Thymus (tissue), 11 donors: ENCODE measurements at regions not wholly inside any gene's neighbourhood (a gene's known extent, or its start where the extent isn't known, plus 50 kb on each side); places are given as distances from the start of the nearest gene placed in this dataset.
"Not testable (repeated sequence)": the region's sequence is repeated elsewhere in the genome, so short reads cannot be mapped to it uniquely, and the experiment has no call there.

Experiments
- DNase-seq, 9 donors: peaks; one replicate each; pipeline ENCODE4 v3.0.0-alpha.2; 2013; ENCODE audit warnings: low spot score in 9 of 9, low read depth in 6 of 9, missing footprints in 1 of 9
- H3K27ac ChIP-seq, 2 donors: one replicate each; pipeline ENCODE4 v1.5.1; 2013; ENCODE audit warnings: control low read depth in 1 of 2, low read depth in 1 of 2, low read length in 1 of 2, mild to moderate bottlenecking in 1 of 2, moderate library complexity in 1 of 2
- H3K27me3 ChIP-seq, 2 donors: one replicate each; pipeline ENCODE4 v1.5.1; 2013; ENCODE audit warnings: low read length in 1 of 2; ENCODE audit not compliant: control insufficient read depth in 2 of 2, insufficient read depth in 1 of 2
- H3K36me3 ChIP-seq, 2 donors: one replicate each; pipeline ENCODE4 v1.5.1; 2013; ENCODE audit warnings: low read length in 1 of 2, mild to moderate bottlenecking in 1 of 2, moderate library complexity in 1 of 2; ENCODE audit not compliant: control insufficient read depth in 2 of 2, insufficient read depth in 2 of 2
- H3K4me1 ChIP-seq, 2 donors: one replicate each; pipeline ENCODE4 v1.5.1; 2013; ENCODE audit warnings: low read length in 2 of 2; ENCODE audit not compliant: control insufficient read depth in 2 of 2, insufficient read depth in 2 of 2
- H3K4me3 ChIP-seq, 2 donors: one replicate each; pipeline ENCODE4 v1.5.1; 2013; ENCODE audit warnings: low read length in 2 of 2, control low read depth in 1 of 2, mild to moderate bottlenecking in 1 of 2
- H3K9me3 ChIP-seq, 2 donors: one replicate each; pipeline ENCODE4 v1.5.1; 2013; ENCODE audit warnings: low read length in 1 of 2, mild to moderate bottlenecking in 1 of 2; ENCODE audit not compliant: control insufficient read depth in 2 of 2, insufficient read depth in 1 of 2
- WGBS: extraction: QIAGEN DNeasy Blood & Tissue Kit; methylation state at CpG from one replicate; pipeline ENCODE4 v1.1.7; 2013; 5-methylcytosine and 5-hydroxymethylcytosine counted together
- donor health status: healthy.

DNA sequence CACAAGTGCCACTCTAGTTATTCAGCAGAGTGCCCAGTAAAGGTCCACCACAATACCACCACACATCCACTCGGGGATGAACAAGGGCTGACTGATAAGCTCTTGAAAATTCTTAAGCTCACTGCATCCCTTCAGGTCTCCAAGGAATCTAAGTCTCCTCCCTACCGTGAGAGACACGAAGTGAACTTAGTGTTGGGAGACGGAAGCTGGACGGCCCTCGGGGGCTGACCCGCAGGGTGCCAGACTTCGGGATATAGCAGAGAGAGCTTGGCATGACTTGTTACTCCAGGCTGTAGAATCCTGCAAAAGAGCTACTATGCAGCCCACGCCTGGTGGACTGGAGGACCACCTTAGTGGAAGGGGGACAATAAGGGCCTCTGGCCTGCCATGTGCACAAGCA is 75.1 kb downstream of the LYZL1 start:
- H3K27ac ChIP-seq, H3K4me1 ChIP-seq, H3K9me3 ChIP-seq, DNase-seq, H3K4me3 ChIP-seq, H3K36me3 ChIP-seq, H3K27me3 ChIP-seq: not testable (repeated sequence)
- 86% methylated on average over 9 of the region's 9 CpGs for WGBS

- not testable (repeated sequence) for DNase-seq, H3K9me3 ChIP-seq, H3K4me1 ChIP-seq, H3K4me3 ChIP-seq, H3K27ac ChIP-seq, H3K36me3 ChIP-seq, H3K27me3 ChIP-seq
- 94% methylated on average over 27 of the region's 27 CpGs for WGBS
Observed at GRCh38 chr10:29366206-29366605, 77.3 kb downstream of the LYZL1 start.

- H3K4me1 ChIP-seq = no peaks in the 10 kb centered on the region
- WGBS = 90% methylated on average over 5 of the region's 5 CpGs
Observed at GRCh38 chr10:29369419-29369818, 80.5 kb downstream of the LYZL1 start.

DNA sequence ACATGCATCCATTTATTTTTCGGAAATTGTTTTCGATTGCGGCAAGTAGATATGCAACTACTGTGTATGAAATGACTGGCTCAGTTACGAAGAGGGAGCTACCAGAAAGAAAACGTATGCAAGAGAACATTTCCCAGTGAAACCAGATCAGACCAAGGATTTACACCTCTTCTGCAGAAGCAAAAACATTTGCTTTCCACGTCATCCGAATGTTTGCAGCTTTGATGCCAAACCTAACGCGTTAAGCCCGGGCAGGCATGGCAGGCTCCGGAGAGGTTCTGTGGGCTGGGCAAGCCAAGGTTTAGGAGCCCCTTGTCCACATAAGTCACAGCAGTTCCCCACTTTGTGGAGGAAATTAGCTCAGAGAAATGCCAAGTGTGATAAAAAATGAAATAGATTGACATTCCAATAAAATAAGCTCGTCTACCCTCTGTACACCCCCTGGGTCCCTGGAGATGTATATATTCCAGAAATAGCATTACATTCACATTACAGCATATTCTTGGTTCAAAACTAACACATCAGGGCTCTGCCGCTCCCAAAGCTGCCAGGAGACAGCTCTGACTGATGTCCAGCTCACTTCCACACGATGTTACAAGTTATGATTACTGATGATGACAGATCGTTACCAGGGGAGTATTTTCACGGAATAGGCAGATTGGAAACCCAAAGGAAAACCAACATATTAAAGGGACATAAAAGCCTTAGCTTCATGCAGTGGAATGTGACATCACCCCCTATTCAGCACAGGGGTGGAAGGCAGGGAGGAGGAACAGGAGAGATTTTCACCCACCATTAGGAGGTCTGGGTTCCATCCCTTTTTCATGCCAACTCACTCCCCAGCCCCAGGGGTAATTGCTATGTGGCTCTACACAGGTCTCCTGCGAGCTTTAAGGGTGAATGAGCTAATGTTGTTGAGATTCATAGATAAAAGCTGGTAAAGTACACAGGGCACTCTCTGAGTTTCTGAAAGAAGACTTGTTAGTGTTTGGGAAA is 81.5 kb downstream of the LYZL1 start:
- Histone ChIP-seq H3K4me3 (no peak overlapping the region), H3K27ac (no peak overlapping the region), H3K27me3 (peaks cover 0 to 2% of the 10 kb centered on the region in 2 donors), H3K9me3 (no peaks in the 10 kb centered on the region), H3K4me1 (no peaks in the 10 kb centered on the region), H3K36me3 (no peaks in the 10 kb centered on the region)
- whole genome bisulfite sequencing = 90% methylated on average over 17 of the region's 17 CpGs
- no peak for DNase-seq

More at GRCh38 chr10:29369419-29369818, 80.5 kb downstream of the LYZL1 start:
- Histone ChIP-seq H3K9me3 (no peaks in the 10 kb centered on the region), H3K36me3 (no peaks in the 10 kb centered on the region), H3K4me3 (no peak overlapping the region), H3K27me3 (peaks cover 0 to 2% of the 10 kb centered on the region in 2 donors), H3K27ac (no peak overlapping the region)
- no peak for DNase-seq

- Histone ChIP-seq H3K27ac (no peak overlapping the region), H3K36me3 (no peaks in the 10 kb centered on the region), H3K4me1 (no peaks in the 10 kb centered on the region), H3K4me3 (no peak overlapping the region), H3K27me3 (peaks cover 0 to 2% of the 10 kb centered on the region in 2 donors), H3K9me3 (no peaks in the 10 kb centered on the region)
- 95% methylated on average over 5 of the region's 5 CpGs for WGBS
- no peak for DNase-seq
Observed at GRCh38 chr10:29372920-29373319, 84.0 kb downstream of the LYZL1 start.

GRCh38 chr10:29374162-29374561 is 85.3 kb downstream of the LYZL1 start:
- no peak for DNase-seq
- H3K4me3 ChIP-seq = no peak overlapping the region
- H3K9me3 ChIP-seq = no peaks in the 10 kb centered on the region
- H3K27me3 ChIP-seq = peaks cover 0 to 2% of the 10 kb centered on the region in 2 donors
- WGBS = 95% methylated on average over 7 of the region's 7 CpGs
- no peaks in the 10 kb centered on the region for H3K36me3 ChIP-seq
- no peaks in the 10 kb centered on the region for H3K4me1 ChIP-seq
- H3K27ac ChIP-seq = no peak overlapping the region

- 96% methylated on average over 4 of the region's 4 CpGs for WGBS
- no peak overlapping the region for H3K4me3 ChIP-seq
- H3K27ac ChIP-seq = no peak overlapping the region
- DNase-seq = no peak
- no peaks in the 10 kb centered on the region for H3K36me3 ChIP-seq
- peaks cover 0 to 6% of the 10 kb centered on the region in 2 donors for H3K4me1 ChIP-seq
- H3K9me3 ChIP-seq = no peaks in the 10 kb centered on the region
- H3K27me3 ChIP-seq = no peaks in the 10 kb centered on the region
Observed at GRCh38 chr10:29375888-29376287, 87.0 kb downstream of the LYZL1 start.

GRCh38 chr10:29377333-29377961 is 88.6 kb downstream of the LYZL1 start:
- no peak overlapping the region for H3K4me3 ChIP-seq
- 79% methylated on average over 10 of the region's 10 CpGs for WGBS
- H3K27me3 ChIP-seq = no peaks in the 10 kb centered on the region
- H3K4me1 ChIP-seq = peaks cover 0 to 6% of the 10 kb centered on the region in 2 donors
- no peaks in the 10 kb centered on the region for H3K36me3 ChIP-seq
- DNase-seq = peak in 4 of 9 donors; percentile 4 to 37 (median 18)
- H3K27ac ChIP-seq = no peak overlapping the region
- no peaks in the 10 kb centered on the region for H3K9me3 ChIP-seq

DNA sequence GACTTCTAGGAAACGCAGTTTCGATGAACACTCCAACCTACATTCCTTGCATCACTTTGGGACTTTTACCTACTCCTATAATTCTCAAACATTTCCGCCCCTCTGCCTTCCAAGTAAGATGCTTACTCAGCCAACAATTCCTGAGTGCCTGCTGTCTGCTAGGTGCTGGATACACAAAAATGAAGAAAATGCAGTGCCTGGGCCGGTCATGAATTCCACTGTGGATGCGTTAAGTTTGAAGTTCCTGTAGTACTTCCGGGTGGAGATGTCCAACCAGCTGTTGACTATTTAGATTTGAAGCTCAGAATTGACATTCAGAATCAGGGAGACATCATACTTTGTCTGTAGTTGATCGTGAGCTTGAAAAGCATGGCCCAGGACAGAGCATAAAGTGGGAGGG is 89.2 kb downstream of the LYZL1 start:
- Histone ChIP-seq H3K4me1 (peaks cover 0 to 6% of the 10 kb centered on the region in 2 donors), H3K27me3 (no peaks in the 10 kb centered on the region), H3K36me3 (no peaks in the 10 kb centered on the region), H3K27ac (no peak overlapping the region), H3K4me3 (no peak overlapping the region), H3K9me3 (no peaks in the 10 kb centered on the region)
- no peak for DNase-seq
- WGBS = 98% methylated on average over 7 of the region's 7 CpGs
